D341Med (cell line): ENCODE measurements at regions not wholly inside any gene's neighbourhood (a gene's known extent, or its start where the extent isn't known, plus 50 kb on each side); places are given as distances from the start of the nearest gene placed in this dataset.
"Not testable (repeated sequence)": the region's sequence is repeated elsewhere in the genome, so short reads cannot be mapped to it uniquely, and the experiment has no call there.

Experiments used
- DNase-seq: peaks from one replicate; pipeline ENCODE4 v3.0.0; 2012; ENCODE audit warnings: low spot score

- DNase-seq: not testable (repeated sequence)
Measured at GRCh38 chr6:67879105-67879904, 755.8 kb upstream of the ADGRB3 start.

- DNase-seq: not testable (repeated sequence)
Measured at GRCh38 chr6:67878216-67878615, 756.9 kb upstream of the ADGRB3 start.

GRCh38 chr6:67877288-67877687 lies 757.8 kb upstream of the ADGRB3 start:
- DNase-seq: no peak

- DNase-seq: no peak
Measured at GRCh38 chr6:67875877-67876383, 759.2 kb upstream of the ADGRB3 start.

- DNase-seq: no peak
Measured at GRCh38 chr6:67870321-67870720, 764.8 kb upstream of the ADGRB3 start.

- DNase-seq: no peak
Measured at GRCh38 chr6:67863346-67863745, 771.7 kb upstream of the ADGRB3 start.

GRCh38 chr6:67854098-67854497 lies 781.0 kb upstream of the ADGRB3 start:
- DNase-seq: no peak

- DNase-seq: no peak
Measured at GRCh38 chr6:67839818-67840217, 795.3 kb upstream of the ADGRB3 start.

- DNase-seq: no peak
Measured at GRCh38 chr6:67825201-67825895, 809.7 kb upstream of the ADGRB3 start.

GRCh38 chr6:67818322-67818721 lies 816.8 kb upstream of the ADGRB3 start:
- DNase-seq: no peak

GRCh38 chr6:67815623-67816022 lies 819.5 kb upstream of the ADGRB3 start:
- DNase-seq: no peak

GRCh38 chr6:67814262-67814661 lies 820.8 kb upstream of the ADGRB3 start:
- no peak for DNase-seq

- no peak for DNase-seq
Measured at GRCh38 chr6:67812693-67813092, 822.4 kb upstream of the ADGRB3 start.

GRCh38 chr6:67812125-67812524 lies 823.0 kb upstream of the ADGRB3 start:
- no peak for DNase-seq

GRCh38 chr6:67811239-67812037 lies 823.6 kb upstream of the ADGRB3 start:
- no peak for DNase-seq

GRCh38 chr6:67804808-67805207 lies 830.3 kb upstream of the ADGRB3 start:
- DNase-seq: not testable (repeated sequence)

GRCh38 chr6:67802771-67803170 lies 832.3 kb upstream of the ADGRB3 start:
- no peak for DNase-seq

GRCh38 chr6:67792996-67793395 lies 842.1 kb upstream of the ADGRB3 start:
- DNase-seq: no peak

GRCh38 chr6:67790569-67790968 lies 844.5 kb upstream of the ADGRB3 start:
- DNase-seq: no peak

- DNase-seq: not testable (repeated sequence)
Measured at GRCh38 chr6:67787119-67787518, 848.0 kb upstream of the ADGRB3 start.

GRCh38 chr6:67779876-67780275 lies 855.2 kb upstream of the ADGRB3 start:
- DNase-seq: no peak

- DNase-seq: no peak
Measured at GRCh38 chr6:67775333-67775732, 859.7 kb upstream of the ADGRB3 start.
